ENCODE measurements at regions not wholly inside any gene's neighbourhood (a gene's known extent, or its start where the extent isn't known, plus 50 kb on each side); places are given as distances from the start of the nearest gene placed in this dataset.

DNA sequence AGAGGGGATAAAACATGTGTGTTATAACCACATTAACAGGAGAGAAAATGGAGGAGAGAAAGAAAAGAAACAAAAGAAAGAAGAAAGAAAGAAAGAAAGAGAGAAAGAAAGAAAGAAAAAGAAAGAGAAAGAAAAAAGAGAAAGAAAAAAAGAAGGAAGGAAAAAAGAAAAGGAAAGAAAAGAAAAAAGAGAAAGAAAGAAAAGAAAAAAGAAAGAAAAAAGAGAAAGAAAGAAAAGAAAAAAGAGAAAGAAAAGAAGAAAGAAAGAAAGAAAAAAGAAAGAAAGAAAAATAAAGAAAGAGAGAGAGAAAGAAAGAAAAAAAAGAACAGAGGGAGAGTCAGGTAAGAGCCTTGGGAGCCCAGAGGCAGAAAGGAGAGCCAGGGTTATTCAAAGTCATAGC is 446.6 kb upstream of the ASIC2 start:
- Histone ChIP-seq H3K4me3 (no peak overlapping the region), H3K36me3 (replicated peaks in 1 of 2) (no peaks in the 10 kb centered on the region), H3K4me1 (replicated peaks in 1 of 2) (no peaks in the 10 kb centered on the region), H3K9me3 (replicated peaks in 1 of 3) (no peaks in the 10 kb centered on the region), H3K27ac (no peak overlapping the region), H3K27me3 (no peaks in the 10 kb centered on the region)
- intact Hi-C loops (cut with DNase I): no loop called here
- no peak for DNase-seq
- TF ChIP-seq, protein P1, sequence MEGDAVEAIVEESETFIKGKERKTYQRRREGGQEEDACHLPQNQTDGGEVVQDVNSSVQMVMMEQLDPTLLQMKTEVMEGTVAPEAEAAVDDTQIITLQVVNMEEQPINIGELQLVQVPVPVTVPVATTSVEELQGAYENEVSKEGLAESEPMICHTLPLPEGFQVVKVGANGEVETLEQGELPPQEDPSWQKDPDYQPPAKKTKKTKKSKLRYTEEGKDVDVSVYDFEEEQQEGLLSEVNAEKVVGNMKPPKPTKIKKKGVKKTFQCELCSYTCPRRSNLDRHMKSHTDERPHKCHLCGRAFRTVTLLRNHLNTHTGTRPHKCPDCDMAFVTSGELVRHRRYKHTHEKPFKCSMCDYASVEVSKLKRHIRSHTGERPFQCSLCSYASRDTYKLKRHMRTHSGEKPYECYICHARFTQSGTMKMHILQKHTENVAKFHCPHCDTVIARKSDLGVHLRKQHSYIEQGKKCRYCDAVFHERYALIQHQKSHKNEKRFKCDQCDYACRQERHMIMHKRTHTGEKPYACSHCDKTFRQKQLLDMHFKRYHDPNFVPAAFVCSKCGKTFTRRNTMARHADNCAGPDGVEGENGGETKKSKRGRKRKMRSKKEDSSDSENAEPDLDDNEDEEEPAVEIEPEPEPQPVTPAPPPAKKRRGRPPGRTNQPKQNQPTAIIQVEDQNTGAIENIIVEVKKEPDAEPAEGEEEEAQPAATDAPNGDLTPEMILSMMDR (IDR thresholded peaks at IDR 0.05): no peak
- TF ChIP-seq POLR2A (IDR thresholded peaks at IDR 0.05): no peak

DNA sequence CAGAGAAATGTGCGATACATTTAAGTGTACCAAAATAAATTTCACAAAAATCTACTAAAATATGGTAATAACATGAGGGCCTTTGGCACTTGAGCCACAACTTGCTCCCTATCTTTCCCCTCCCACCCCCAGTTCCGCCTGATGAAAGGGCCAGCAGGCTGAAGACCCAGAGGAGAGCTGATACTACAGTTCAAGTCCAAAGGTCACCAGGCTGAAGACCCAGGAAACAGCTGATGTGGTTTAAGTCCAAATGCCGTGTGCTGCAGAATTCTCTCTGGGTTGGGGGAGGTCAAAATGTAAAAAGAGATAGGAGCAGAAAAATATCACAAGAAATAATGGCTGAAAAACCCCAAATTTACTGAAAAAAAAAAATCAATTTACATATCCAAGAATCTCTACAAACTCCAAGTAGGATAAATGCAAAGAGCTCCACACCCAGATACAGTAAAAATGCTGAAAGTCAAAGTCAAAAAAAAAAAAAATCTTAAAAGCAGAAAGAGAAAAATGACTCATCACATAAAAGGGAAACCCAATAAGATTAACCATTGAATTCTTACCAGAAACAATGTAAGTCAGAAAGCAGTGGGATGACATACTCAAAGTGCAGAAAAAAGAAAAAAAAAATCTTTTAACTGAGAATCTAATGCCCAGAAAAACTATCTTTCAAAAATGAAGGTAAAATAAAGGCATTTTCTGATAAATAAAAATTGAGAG is 452.1 kb upstream of the ASIC2 start:
- H3K36me3 ChIP-seq (replicated peaks in 1 of 2): no peaks in the 10 kb centered on the region
- 49 to 61% (median 53%) methylated on average over 3 of the region's 3 CpGs for WGBS, 4 donors
- no peak for DNase-seq
- H3K27ac ChIP-seq: no peak overlapping the region
- no peaks in the 10 kb centered on the region for H3K9me3 ChIP-seq (replicated peaks in 1 of 3)
- no peak for TF ChIP-seq POLR2A (IDR thresholded peaks at IDR 0.05)
- TF ChIP-seq, protein P1 (IDR thresholded peaks at IDR 0.05): no peak
- intact Hi-C loops (cut with DNase I): no loop called here
- no peaks in the 10 kb centered on the region for H3K27me3 ChIP-seq
- no peaks in the 10 kb centered on the region for H3K4me1 ChIP-seq (replicated peaks in 1 of 2)
- H3K4me3 ChIP-seq: no peak overlapping the region

DNA sequence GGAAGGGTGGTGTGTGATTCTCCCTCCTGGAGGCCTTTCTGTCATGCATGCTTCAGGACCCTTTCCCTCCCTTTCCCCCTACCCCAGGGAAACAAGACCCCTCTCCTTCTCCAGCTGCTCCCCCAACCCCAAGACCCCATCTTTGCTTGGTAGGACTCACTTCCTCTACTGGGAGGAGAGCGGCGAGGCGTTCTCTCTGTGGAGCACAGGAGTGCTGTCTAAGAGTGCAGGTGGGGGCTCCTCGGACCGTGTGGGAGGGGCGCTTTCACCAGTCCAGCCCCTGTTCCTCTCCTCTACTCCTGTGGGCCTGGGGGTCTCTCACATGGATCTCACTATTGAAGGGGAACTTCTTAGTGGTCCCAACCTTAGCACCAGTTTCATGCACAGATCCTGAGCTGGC is 456.1 kb upstream of the ASIC2 start:
- intact Hi-C loops (cut with DNase I): no loop called here
- Histone ChIP-seq H3K27ac (no peak overlapping the region), H3K4me1 (replicated peaks in 1 of 2) (peaks cover 0 to 4% of the 10 kb centered on the region in 2 donors), H3K36me3 (replicated peaks in 1 of 2) (no peaks in the 10 kb centered on the region), H3K9me3 (replicated peaks in 1 of 3) (no peaks in the 10 kb centered on the region), H3K27me3 (no peaks in the 10 kb centered on the region), H3K4me3 (no peak overlapping the region)
- 75 to 86% (median 79%) methylated on average over 3 to 6 of the region's 6 CpGs for WGBS, 4 donors
- DNase-seq: no peak
- no peak for TF ChIP-seq POLR2A (IDR thresholded peaks at IDR 0.05)
- TF ChIP-seq, protein P1 (IDR thresholded peaks at IDR 0.05): no peak

DNA sequence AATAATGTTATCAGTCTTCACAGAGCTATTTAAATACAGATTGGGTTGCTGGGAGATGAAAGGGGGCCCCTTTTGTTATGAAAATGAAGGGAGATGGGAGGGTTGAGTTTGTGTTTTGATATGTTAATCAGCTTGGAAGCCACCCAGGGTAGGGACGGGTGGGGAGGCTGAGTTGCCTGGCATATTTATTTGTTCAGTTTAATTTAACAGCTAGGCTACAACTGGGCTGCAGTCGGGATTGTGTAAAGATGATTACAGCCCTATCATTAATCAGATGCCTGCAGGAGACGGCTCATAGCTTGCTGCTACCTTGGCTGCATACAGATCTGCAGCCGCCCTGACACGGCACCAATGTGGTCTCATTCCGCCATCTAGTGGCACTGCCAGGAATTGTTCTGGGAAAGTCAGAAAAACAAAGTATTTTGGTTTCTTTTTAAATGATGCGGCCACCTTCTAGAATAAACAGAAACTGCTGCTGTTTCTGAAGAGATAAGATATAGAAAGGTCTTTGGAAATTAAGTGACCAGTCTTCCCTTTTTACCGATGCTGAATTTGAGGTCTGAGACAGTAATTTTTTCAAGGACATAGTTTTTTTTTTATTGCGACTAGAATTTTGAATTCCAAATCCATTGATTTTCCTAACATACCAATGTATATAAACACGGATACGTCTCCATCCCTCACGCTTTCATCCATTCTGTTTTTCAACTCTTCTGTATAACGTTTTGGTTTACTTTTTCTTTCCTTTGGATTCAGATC is 458.0 kb upstream of the ASIC2 start:
- intact Hi-C loops (cut with DNase I): no loop called here
- Histone ChIP-seq H3K27ac (no peak overlapping the region), H3K27me3 (no peaks in the 10 kb centered on the region), H3K4me1 (replicated peaks in 1 of 2) (peaks cover 0 to 4% of the 10 kb centered on the region in 2 donors), H3K36me3 (replicated peaks in 1 of 2) (no peaks in the 10 kb centered on the region), H3K4me3 (peak overlapping the region in 1 of 4 donors; percentile 15), H3K9me3 (replicated peaks in 1 of 3) (no peaks in the 10 kb centered on the region)
- WGBS, 4 donors: 2% methylated on average over 13 of the region's 13 CpGs
- DNase-seq: peak; percentile 70 to 91 (median 72)
- TF ChIP-seq, protein P1 (IDR thresholded peaks at IDR 0.05): peak; percentile 82 to 98 (median 90)
- no peak for TF ChIP-seq POLR2A (IDR thresholded peaks at IDR 0.05)
